Stimulated activated CD4-positive, alpha-beta T cell treated with anti-CD3 and anti-CD28 coated beads, TNF-alpha, amount 100 ng/mL, for 24 hours (primary cell): ENCODE measurements at regions not wholly inside any gene's neighbourhood (a gene's known extent, or its start where the extent isn't known, plus 50 kb on each side); places are given as distances from the start of the nearest gene placed in this dataset.

Experiments
- DNase-seq, 3 experiments: peaks; one replicate each; pipeline ENCODE4 v3.0.0-alpha.2; 2020; ENCODE audit warnings: low read depth in 3 of 3

GRCh38 chr3:186411994-186412393 lies 50.0 kb upstream of the DGKG start:
- peak in 2 of 3 experiments; percentile 7 to 21 for DNase-seq
